D721Med (cell line): ENCODE measurements at regions not wholly inside any gene's neighbourhood (a gene's known extent, or its start where the extent isn't known, plus 50 kb on each side); places are given as distances from the start of the nearest gene placed in this dataset.

Source experiments
- DNase-seq: peaks from one replicate; pipeline ENCODE4 v3.0.0; 2011; ENCODE audit warnings: low spot score; ENCODE audit not compliant: insufficient read length
- FAIRE-seq: peaks from 2 replicates; lab custom pipeline; 2011; peaks lifted over from hg19 to GRCh38; lab: Jason Lieb, UNC
- TF ChIP-seq, protein P1 (sequence below): IDR thresholded peaks from 2 replicates; pipeline ENCODE4 v1.5.1; 2012; ENCODE audit warnings: mild to moderate bottlenecking, control low read depth; ENCODE audit not compliant: insufficient read depth; ENCODE audit errors: missing control alignments

GRCh38 chr5:89371646-89372045 is 488.7 kb upstream of the MEF2C start:
- TF ChIP-seq, protein P1, sequence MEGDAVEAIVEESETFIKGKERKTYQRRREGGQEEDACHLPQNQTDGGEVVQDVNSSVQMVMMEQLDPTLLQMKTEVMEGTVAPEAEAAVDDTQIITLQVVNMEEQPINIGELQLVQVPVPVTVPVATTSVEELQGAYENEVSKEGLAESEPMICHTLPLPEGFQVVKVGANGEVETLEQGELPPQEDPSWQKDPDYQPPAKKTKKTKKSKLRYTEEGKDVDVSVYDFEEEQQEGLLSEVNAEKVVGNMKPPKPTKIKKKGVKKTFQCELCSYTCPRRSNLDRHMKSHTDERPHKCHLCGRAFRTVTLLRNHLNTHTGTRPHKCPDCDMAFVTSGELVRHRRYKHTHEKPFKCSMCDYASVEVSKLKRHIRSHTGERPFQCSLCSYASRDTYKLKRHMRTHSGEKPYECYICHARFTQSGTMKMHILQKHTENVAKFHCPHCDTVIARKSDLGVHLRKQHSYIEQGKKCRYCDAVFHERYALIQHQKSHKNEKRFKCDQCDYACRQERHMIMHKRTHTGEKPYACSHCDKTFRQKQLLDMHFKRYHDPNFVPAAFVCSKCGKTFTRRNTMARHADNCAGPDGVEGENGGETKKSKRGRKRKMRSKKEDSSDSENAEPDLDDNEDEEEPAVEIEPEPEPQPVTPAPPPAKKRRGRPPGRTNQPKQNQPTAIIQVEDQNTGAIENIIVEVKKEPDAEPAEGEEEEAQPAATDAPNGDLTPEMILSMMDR: no peak
- FAIRE-seq (no peak), DNase-seq (no peak)

- FAIRE-seq (no peak), DNase-seq (no peak)
- TF ChIP-seq, protein P1: no peak
These were observed 476.1 kb upstream of the MEF2C start for GRCh38 chr5:89359046-89359445.

- TF ChIP-seq, protein P1: no peak
- FAIRE-seq (no peak), DNase-seq (no peak)
These were observed 471.0 kb upstream of the MEF2C start for GRCh38 chr5:89353837-89354551.

DNA sequence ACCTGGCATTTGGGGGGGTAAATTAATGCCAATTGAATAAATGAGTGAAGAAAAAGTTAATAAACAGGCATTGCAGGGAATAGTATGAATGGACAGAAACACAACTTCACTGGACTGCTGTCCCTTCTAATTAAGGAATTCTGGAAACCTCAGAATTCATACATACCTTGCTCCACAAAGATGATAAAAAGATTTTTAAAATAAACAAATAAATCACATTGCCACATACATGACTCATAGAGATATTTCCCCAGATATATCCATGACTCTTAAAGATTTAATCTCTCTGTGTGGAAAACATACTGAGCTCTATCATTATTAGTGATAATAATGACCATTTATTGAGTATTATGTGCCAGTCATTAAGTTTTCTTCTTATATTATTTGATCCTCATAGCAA is 469.0 kb upstream of the MEF2C start:
- TF ChIP-seq, protein P1: no peak
- DNase-seq (no peak), FAIRE-seq (no peak)

- FAIRE-seq (no peak), DNase-seq (no peak)
- TF ChIP-seq, protein P1: no peak
These were observed 468.2 kb upstream of the MEF2C start for GRCh38 chr5:89351222-89351621.

DNA sequence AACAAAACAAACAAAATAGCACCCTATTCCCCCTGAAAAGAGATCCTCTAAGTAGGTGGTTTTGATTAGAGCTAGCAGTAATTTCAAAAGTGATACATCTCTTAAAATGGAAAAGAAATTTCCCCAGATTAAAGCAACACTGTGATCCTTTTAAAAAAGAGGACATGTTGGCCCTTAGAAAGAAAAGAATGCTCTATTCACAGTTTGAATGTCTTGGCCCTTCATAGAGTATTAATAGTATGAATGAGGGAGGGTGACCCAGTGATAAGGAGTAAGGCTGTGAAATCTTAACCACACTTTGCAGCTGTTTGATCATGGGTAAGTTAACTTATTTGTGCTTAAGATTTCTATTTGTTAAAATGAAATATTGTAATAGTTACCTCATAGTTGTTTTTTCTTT is 467.7 kb upstream of the MEF2C start:
- no peak for DNase-seq
- FAIRE-seq: no peak
- TF ChIP-seq, protein P1: no peak

DNA sequence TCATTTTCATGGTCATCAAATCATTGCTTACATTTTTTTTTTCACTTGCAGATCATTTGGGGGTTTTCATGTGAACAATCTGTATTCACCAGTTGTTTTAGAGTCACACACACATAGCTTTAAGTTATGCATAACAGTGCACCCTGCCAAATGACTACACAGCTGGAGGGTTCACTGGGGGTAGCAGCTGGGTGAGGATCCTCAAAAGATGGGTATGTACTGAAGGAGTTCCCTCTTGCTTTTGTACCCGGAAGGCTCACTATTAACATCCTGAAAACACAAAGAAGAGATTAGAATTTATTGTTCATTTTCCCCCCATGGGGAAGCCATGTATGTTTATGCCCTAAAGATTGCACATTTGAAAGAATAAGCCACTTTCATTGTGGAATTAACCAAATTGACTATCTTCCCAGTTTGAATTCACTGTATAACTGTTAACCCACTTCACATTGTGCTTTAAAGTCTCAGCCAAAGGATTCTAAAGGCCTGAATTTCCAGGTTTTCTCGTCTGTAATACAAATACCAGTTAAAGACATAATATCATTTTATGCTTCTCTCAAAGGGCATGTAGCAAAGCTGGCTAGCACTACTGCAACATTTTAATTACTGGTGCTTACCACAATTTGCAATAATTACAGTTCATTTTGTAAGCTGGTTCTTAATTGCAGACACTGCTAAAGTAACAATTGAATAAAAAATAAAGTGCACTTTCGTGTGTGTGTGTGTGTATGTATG is 466.4 kb upstream of the MEF2C start:
- FAIRE-seq (no peak), DNase-seq (no peak)
- TF ChIP-seq, protein P1: no peak
